Midbrain (tissue), 1 donor: ENCODE measurements at regions not wholly inside any gene's neighbourhood (a gene's known extent, or its start where the extent isn't known, plus 50 kb on each side); places are given as distances from the start of the nearest gene placed in this dataset.
"Not testable (repeated sequence)": the region's sequence is repeated elsewhere in the genome, so short reads cannot be mapped to it uniquely, and the experiment has no call there.

Experiments used
- DNase-seq: peaks from one replicate; lab custom pipeline; 2025; lab: John Stamatoyannopoulos, UW

DNA sequence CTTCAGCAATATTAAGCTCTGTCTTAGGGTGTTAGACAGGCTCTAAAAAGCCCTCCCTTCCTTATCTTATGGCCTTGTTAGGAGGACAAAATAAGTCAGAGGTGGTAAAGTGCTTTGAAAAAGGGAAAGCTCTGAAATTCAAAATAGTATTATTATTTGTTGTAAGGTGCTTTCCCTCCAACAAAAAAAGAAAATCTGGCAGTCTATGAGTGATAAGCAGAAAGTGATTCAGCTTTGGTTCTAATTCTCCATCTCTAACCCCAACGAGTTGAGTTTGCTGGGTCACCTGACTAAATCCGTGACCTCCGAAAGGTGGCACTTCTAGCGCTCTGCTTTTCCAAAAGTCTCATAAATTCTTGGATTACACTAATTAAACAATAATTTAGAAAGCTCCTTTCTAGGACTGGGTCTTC is 305.1 kb downstream of the BCL2L11 start:
- not testable (repeated sequence) for DNase-seq

DNA sequence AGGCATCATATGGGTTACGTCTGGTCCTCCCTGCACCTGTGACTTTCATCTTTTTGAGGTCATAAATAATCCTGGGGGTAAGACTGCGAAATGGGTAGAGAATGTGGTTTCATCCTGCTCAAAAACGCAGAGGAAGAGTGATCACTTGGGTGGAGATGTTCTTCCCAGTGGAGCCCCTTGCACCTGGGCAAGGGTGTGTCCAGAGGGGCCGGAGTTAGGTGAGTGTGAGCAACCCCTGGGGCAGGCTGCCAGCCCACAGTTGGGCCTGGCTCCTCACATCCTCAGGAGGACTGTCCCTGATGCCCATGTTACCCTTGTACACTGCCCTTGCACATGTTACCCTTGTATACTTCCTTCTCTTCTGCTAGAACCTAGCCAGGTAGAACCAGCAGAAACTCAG is 306.6 kb downstream of the BCL2L11 start:
- DNase-seq = not testable (repeated sequence)

DNA sequence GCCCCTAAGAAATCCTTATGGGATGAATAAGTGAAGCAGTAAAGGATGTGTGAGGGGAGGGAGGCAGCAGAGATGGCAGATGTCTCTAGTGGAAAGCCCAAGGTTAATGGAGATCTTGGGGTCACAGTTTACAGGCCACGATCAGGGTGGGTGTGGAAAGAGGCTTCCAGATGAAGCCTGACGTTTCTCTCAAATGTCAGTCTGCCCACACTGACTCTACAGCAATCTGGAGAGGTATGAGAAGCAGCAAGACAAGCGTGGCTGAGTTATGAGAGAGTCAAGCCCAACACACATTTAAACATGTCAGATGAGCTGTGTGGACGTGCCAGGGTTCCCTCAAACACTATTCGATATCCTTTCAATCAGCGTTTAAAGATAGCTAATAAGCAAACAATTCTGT is 308.2 kb downstream of the BCL2L11 start:
- DNase-seq = not testable (repeated sequence)

DNA sequence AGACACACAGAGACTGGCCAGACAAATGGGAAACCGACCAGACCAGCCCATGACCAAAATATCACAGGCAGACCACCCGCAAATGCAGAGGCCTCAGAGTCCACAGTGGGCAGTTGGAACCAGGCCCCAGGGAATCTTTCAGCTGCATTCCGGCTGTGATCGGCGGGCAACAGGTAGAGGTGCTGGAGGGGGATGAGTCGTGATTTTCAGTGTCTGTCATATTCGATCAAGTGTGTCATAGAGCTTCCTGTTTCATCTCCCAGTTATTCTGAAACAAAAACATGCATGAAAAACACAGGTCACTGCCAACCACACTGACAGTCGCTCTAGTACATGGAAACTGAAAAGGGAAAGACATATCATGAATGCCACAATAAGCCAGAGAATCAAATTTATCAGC is 308.6 kb downstream of the BCL2L11 start:
- not testable (repeated sequence) for DNase-seq

DNA sequence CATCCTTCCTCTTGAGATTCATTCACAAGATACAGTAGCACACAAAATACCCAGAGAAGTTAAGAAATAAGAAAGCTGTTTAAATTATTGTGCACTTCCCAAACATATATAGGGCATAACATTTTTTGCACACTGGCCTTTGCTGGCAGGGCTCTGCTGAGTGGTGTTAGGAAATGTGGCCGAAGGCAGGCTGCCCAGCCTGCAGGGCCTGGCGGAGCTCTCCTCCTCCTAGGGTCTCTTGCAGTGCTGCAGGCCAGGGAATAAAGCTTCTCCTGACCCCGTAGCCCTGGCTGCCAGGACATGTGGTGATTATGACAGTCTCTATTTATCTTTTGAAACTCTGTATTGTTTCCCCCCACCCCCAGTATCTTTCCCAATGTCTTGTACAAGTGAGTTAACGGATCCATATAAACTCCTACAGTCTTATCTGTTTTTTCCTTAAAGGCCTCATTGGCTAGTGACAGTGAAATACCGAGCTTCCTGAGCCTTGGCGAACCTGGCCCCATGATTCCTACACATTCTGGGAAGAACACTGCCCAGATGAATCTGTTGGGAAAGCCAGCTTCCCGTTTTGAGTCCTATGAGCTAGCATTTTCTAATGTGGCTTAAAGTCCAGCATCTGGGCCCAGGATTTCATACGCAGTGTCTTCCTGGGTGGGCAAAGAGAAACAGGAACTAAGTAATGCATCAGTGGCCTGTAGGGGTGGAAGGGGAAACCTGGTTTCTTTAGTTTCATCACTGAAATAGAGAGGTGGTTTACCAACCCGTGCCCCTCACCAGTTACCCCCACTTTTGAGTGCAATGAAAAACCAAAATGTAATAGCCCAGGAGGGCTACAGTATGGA is 310.3 kb downstream of the BCL2L11 start:
- not testable (repeated sequence) for DNase-seq

DNA sequence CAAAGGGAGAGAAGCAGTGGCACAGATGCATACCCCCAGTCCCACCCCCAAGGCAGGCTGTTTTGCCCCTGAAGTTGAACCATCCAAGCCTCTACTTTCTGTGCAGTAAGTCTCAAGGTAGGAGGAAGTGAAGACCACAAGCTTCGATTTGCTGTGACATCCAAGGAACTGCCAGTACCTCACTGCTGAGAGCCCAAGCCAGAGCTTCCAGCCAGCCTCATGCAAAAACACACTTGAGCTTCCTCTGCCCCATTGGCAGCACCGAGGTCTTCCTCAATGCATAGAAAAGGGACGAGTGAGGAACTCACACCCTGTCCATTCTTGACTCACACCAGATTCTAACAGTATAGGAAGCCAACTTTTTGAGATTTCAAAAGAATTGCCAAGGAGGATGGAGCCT is 311.7 kb downstream of the BCL2L11 start:
- not testable (repeated sequence) for DNase-seq

DNA sequence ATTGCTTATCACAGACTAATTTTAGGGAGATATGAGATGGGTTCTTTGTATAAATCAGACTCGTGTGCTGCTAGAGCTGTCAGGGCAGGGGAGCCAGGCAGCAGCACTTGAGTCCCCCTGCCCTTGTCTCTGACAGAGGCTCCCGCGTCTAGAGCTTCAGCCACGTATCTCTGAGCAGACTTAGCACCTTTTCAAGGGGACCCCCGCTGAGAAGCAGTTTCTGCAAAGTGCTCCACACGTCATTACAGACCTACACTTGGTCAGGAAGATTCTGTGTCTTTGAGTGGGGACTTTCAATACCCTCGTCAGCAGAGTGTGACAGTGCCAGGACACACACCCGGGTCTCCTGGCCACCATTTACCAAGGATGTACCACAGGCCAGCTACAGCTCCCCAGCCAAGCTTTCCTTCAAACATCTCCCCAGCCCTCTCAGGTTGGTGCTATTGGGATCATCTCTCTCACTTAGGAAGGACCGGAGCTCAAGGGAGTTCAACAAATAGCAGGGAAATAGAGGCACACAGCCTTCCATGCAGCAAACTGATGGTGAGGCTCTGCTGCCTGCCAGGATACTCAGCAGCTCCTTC is 312.3 kb downstream of the BCL2L11 start:
- not testable (repeated sequence) for DNase-seq

DNA sequence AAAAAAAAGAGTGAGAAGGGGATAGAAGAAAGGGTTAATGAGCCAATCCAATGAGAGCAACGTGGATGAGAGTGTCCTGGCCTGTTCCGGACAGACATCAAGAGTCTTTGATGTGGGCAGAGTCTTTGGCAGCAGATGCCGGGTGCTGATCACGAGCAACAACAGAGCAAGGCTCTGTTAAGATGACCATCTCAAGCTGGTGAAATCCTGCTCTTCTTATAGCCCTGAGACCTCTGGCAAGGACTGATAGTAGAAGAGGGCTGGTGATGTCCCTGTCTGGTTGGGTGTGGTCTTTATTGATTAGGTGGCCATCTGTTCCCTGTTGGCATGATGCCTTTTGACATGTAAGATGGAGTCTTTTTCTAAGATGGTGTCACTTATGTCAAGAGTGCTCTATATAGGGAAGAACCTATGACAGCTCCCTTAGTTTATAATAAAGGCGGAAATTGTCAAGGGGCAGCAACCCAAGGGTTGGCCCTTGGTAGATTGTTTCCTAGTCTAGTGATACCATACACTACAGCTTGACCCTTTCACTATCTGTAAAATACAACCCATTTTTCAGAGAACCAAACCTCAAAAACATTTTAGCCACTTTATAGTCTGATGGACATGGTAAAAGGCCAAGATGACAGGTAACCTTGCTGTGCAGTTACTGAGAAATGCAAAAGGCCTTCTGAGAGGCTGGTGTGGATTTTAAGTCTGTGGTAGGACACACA is 313.3 kb downstream of the BCL2L11 start:
- DNase-seq = not testable (repeated sequence)

DNA sequence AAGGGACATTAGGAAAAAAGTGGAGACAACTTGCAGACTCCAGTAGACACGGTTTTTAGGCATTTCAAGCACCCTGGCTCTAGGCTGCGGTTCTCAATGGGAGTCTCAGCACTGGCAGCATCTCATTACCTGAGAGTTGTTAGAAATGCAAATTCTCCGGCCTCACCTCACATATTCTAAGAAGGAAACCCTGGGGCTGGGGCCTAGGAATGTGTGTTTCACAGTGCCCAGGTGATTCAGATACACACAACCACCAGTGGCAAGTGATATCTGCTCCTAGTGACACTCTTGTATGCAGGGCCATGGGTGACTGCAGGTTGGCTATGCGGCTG is 313.9 kb downstream of the BCL2L11 start:
- DNase-seq = not testable (repeated sequence)

DNA sequence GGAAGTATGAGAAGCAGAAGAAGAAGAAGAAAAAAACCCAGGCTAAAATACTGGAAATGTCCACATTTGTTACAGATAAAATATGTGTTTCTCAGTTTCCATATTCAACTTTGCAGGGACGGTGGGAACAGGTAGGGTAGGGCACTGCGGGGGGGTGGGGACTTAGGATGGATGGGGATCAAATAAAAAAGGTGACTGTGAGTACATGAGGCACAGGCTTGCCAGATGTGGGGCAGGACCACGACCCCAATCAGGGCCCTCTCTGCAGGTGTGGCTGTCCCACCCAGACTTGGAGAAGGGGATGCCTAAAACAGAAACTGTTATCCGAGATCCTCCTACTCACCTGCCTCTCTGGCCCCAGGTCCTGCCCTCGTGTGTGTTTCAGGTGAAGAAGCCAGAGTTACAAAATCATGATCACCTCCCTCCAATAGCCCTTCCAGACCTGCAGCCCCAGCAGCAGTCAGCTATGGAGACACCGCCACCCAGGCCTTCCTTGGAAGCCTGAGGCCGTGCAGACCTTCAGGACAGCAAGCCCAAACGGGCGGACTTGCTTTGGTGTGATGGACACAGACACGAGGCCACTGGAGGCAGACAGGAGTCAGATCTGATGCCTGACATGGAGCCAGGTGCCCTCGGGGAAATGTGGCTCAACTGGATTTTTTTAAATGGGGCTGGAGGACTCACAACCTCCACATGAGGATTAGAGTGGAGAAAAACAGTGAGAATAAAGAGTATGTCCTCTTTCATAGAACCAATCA is 315.0 kb downstream of the BCL2L11 start:
- not testable (repeated sequence) for DNase-seq

DNA sequence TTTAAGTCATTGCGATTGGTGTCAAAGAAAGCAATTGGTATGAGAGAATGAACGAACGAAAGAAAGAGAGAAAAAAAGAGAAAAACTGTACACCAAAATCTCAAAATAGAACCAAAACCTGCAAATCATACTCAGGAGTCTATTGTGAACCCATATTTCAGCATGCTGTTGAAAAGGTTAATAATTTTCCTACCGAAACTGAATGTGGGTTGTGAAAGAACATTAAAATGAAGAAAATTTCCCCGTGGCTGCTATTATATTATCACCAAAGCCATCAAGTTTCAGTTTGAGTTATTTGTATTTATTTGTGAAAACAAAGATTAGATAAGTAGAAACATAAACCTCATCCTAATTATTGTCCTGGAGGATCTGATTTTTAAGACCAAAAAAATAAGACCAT is 315.7 kb downstream of the BCL2L11 start:
- DNase-seq = not testable (repeated sequence)

DNA sequence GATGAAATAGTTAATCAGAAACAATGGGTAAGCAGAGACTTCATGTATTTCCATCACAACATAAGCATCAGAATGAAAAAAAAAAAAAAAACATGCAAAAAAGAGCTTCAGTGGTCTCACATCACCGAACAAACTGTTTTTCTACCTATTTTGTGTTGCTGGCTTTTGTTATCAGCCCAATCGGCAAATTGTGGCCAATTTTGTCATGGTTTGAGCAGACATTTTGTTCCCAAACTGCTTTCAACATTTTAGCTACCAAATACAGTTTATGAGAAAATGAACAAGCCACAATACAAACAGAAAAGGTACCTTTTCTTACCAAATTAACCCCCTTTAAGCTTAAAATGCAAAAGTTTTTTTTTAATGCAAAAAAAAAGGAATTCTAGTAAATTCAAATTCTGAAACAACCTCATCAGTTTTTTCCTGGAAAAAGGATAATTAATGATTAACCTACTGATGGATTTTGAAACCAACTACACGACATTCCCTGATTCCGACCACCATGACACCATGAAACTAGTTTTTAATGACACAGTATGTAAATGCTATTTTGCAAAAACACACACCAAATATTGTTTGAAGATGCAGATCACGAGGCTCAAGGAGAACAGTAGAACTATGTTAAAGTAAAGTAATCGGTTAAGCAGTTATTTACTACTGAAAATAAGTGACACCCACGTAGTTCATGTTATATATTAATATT is 316.7 kb downstream of the BCL2L11 start:
- not testable (repeated sequence) for DNase-seq

DNA sequence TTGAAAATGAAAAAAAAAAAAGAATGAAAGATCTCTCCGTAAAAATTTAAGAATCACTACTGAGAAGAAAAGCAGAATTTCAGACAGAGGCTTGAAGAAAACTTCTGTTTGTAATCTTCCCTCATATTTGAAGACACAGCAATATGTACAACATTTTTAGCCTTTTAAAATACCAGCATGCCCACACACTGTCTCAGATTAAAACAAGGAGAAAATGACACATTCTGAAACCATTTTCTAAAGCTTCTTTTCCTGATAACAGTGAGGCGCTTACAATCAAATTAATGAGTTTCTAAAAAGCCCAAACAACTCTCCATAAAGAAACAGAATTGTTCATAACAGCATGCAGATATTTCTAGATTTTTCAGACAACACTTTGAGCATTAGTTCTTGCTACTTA is 317.4 kb downstream of the BCL2L11 start:
- DNase-seq = not testable (repeated sequence)

DNA sequence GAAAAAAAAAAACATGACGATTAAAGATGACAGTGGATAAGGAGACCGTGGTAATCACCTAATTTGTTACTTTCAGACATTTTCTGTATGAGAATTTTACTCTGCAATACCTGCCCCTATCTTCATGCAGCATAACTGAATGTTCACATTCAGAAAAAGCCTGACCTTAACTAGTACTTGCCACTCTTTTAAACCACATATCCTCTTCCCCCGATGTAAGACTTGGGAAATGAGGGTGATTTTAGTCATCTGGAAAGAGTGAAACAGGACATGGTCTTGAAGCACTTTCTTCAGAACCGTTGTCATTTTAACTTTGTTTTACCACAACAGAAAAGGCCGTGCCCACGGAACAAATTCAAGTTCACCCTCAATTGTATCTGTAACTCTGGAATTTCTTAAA is 318.5 kb downstream of the BCL2L11 start:
- DNase-seq = not testable (repeated sequence)

DNA sequence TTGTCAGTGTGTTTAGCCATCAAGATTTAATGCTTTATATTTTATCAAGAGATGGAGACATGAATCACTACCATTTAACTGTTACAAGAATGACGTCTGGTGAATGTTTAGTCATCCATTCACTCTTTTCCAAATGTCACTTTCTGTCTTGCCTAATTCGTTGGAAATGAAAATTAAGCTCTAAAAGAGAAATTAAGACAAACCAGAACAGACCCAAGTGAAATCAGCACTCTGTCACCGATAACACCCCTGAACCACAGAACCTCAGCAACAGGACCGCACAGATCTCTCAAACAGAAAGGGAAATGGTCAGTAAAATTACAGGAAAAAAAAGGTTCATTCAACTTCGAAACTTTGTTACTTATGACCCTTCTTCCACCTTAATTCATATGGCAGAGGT is 320.9 kb downstream of the BCL2L11 start:
- DNase-seq = not testable (repeated sequence)

DNA sequence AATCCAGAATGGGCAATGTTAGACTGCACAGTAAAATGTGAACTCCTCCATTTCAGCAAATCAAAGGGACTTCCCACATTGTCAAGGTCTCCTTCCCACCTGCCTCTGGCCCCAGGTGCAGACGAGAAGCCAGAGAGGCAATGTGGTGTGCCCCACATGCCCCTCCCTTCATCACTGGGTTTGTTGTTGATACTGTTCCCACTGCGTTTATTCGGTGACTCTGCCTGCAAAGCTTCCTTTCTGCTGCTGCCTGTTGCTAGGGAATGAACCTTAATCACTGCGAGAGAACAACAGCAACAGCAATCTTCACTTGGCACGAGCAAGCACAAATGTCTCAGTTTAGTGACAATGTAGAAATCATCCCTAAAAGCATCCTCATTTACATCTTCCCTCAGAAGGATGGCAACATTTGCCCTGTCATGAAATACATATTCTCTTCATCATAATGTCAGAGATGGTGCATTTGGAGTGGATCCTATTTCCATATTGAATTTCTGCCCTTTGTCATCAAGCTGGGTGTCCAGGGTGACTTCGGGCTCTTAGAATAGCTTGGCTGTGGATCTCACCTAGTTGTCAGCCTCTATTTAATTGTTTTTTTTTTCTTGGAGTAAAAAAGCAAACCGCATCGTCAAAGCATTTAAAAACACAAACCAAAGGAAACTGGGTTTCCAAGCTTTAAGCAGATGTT is 322.2 kb downstream of the BCL2L11 start:
- DNase-seq = not testable (repeated sequence)

DNA sequence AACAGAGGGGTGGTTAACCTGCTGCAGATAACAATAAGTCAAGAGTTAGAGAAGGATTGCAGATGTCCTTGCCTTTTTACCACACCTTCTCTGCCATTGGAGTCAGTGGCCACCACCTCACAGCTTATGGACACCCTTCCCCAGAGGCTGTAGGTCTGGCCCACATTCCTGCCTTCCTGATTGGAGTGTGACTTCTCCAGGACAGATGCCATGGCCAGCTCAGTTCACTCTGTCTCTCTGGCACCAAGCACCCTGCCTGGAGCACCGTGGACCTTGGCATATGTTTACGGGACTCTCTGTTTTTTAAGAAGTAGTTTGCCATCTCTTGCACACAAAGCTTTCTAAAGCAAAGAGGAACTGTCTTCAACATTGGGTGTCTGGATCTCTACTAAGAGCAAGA is 323.8 kb downstream of the BCL2L11 start:
- DNase-seq = not testable (repeated sequence)

DNA sequence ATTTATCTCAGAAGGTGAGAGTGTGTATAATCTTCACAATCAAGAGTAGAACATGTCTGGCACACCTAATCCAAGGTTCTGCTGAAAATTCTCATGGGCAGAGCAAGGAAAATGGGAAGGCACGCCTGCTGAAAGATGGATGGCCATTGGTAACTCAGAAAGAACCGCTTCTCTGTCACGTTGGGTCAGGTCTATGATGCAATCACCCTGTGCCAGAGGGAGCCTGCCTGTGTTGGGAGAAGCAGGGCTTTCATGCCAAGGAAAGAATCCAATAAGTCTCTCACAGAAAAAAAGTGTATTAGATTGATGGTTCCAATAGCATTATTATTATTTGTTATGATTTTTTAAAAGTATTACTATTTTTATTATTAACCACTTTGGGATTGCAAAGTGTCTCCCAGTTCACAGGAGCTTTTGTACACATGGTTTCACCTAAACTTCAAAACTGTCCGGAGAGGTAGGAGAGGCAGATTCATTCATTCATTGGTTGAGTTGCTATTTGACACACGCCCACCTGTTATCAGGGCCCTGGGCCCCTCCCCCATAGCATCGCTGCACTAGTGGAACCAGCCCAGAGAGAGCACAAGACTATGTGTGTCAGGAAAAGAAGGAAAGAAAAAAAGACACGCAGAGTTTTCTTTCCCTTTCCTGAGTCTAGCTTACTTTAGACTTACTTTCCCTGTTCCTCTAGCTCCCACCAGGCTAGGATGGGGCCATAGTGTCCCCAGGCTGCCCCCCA is 324.6 kb downstream of the BCL2L11 start:
- DNase-seq = not testable (repeated sequence)

DNA sequence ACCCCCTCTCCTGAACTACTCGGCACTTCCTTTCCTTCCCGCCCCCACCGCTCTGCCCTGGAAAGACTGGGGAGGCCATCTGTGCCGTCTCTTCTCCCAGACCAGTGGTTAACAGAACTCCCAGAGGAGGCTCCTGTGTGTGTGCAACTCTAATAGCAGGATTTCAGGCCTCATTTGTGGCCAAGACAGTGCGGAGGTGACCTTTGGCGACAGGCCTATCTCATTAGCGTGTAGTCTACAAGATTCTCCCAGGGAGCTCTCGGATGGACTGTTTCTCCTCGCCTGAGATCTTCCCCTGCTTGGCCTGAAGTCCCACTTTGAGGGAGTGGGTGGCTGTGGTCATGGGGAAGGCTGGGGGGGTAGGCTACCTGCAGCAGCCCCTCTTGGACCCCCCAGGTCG is 325.2 kb downstream of the BCL2L11 start:
- DNase-seq = not testable (repeated sequence)

DNA sequence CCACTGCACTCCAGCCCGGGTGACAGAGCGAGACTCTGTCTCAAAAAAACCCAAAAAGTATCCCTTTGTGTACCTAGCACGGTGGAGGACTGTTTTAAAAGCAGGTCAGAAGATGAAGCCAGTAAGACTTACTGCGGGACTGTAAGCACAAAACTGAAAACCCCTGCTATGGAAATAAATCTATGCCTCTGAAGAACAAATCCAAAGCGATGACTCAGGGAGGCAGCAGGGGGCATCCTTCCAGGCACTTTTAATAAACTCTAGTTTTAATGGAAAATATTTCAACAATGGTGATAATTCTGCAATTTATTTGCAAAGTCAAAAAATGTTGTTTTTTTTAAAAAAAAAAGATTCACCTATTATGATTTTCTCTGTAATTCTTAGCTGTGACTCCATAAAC is 326.8 kb downstream of the BCL2L11 start:
- DNase-seq = not testable (repeated sequence)
